SKM-1 (cell line): ENCODE measurements at regions not wholly inside any gene's neighbourhood (a gene's known extent, or its start where the extent isn't known, plus 50 kb on each side); places are given as distances from the start of the nearest gene placed in this dataset.

Experiments used
- DNase-seq: peaks from one replicate; lab custom pipeline; 2025; ENCODE audit not compliant: unreplicated experiment; lab: John Stamatoyannopoulos, UW

- no peak for DNase-seq
Observed at GRCh38 chr4:163863082-163863481, 368.6 kb downstream of the TMA16 start.

DNA sequence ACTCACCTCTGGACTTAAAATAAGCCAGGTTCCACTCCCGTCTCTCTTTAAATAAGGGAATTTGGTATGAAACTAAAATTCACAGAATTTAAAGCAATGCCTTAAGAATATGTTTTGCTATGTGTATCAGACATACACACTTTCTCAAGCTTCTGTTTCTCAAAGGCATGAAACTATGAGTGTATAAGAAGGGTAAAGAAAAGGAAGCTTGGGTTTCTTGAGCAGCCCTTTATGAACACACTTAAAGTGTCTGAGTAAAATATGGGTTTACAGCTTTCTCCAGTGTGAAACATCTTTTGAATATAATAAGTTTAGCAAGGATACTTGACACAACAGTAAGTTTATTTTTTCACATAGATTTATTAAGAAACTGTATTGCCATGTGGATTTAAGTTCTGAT, 370.5 kb downstream of the TMA16 start:
- no peak for DNase-seq

- DNase-seq: no peak
Observed at GRCh38 chr4:163866728-163867315, 372.3 kb downstream of the TMA16 start.

GRCh38 chr4:163868445-163868844, 374.0 kb downstream of the TMA16 start:
- DNase-seq: no peak

- no peak for DNase-seq
Observed at GRCh38 chr4:163871078-163871477, 376.6 kb downstream of the TMA16 start.

- no peak for DNase-seq
Observed at GRCh38 chr4:163875327-163875726, 380.8 kb downstream of the TMA16 start.

- DNase-seq: no peak
Observed at GRCh38 chr4:163878336-163879121, 384.0 kb downstream of the TMA16 start.

DNA sequence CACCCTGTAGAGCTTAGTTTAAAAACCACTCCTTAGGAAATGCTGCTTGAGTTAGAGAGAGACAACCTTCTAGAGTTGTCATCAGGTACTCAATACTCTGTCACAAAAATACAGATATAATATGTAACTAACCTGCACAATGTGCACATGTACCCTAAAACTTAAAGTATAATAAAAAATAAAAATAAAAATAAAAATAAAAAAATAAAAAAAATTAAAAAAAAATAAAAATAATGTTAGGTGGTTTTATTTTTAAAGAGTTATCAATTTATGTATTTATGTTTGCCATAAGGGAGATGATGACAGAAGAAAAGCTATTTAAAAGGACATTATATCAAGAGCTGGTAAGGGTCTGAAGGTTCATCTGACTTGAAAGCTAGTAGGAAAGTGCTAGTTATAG, 397.9 kb downstream of the TMA16 start:
- no peak for DNase-seq

GRCh38 chr4:163895378-163896005, 401.0 kb downstream of the TMA16 start:
- DNase-seq: no peak

GRCh38 chr4:163901319-163901718, 406.8 kb downstream of the TMA16 start:
- DNase-seq: no peak

DNA sequence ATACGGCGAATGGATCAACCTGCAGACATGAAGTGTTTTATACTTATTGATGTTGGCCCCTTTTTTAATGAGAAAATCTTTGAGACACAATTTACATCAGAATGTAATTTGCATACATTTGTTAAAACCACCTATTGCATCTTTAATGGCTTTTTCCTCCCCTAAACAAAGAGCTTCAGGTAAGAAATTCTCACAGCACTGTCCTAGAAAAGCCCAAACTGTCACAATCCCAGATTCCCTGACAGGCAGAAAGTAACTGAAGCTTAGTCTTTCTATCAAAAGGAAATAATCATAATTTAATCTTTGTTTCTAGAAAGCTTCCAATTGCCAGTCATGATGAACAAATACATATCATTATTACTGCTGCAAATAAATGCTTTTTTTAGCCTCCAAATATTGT, 407.9 kb downstream of the TMA16 start:
- DNase-seq: no peak

GRCh38 chr4:163911891-163912290, 417.4 kb downstream of the TMA16 start:
- no peak for DNase-seq

- no peak for DNase-seq
Observed at GRCh38 chr4:163913571-163913970, 419.1 kb downstream of the TMA16 start.

- DNase-seq: no peak
Observed at GRCh38 chr4:163915896-163916295, 421.4 kb downstream of the TMA16 start.

DNA sequence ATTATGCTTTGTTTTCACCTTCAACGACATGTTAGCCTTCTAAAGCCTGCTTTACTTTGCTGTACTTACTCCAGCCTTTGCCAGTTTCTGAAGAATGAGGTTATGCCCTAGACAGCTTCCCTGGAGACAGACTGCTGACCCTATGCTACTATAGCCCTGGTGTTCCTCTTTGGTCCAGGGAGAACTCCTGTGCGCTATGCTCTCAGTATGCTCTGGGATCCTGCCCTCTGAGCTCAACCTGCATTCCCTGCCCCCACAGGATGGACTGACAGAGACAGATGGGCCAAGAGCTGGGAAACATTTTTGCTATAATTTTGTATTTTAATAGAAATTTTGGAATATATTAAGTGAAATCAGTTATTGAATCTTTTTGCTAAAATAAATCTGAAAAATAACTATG, 425.9 kb downstream of the TMA16 start:
- no peak for DNase-seq

DNA sequence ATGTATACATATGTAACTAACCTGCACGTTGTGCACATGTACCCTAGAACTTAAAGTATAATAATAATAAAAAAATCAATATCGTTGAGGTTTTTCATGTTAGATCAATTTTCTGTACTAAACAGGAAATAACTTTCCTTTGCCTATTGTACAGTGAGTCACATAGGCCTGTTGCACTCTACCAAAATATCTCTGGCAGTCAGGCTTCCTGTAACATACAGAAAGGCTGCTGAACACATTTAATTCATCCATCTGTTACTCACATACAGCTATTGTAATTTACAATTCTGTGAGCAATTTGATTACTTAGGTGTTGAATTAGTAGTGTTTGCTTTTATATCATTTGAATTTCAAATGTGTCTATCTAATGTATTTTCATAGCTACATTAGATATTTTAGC, 427.8 kb downstream of the TMA16 start:
- no peak for DNase-seq

- no peak for DNase-seq
Observed at GRCh38 chr4:163923092-163923491, 428.6 kb downstream of the TMA16 start.

- no peak for DNase-seq
Observed at GRCh38 chr4:163930086-163930485, 435.6 kb downstream of the TMA16 start.

GRCh38 chr4:163932504-163932903, 438.0 kb downstream of the TMA16 start:
- no peak for DNase-seq

DNA sequence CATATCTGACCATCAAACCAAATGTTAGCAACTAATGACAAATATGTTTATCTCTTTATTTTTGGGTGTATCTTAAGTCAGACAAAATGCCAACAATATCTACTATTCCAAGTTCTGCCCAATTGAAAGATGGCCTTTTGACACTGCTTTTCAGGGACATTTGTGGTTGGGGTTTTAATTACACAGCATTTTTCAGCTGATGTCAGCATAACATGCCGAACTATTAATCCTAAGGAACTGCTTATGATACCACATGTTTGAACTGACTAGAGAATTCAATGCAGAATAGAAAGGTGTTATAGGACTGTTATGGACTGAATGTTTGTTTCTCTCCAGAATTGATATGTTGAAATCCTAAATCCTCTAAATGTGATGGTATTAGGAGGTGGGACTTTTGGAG, 445.1 kb downstream of the TMA16 start:
- no peak for DNase-seq

DNA sequence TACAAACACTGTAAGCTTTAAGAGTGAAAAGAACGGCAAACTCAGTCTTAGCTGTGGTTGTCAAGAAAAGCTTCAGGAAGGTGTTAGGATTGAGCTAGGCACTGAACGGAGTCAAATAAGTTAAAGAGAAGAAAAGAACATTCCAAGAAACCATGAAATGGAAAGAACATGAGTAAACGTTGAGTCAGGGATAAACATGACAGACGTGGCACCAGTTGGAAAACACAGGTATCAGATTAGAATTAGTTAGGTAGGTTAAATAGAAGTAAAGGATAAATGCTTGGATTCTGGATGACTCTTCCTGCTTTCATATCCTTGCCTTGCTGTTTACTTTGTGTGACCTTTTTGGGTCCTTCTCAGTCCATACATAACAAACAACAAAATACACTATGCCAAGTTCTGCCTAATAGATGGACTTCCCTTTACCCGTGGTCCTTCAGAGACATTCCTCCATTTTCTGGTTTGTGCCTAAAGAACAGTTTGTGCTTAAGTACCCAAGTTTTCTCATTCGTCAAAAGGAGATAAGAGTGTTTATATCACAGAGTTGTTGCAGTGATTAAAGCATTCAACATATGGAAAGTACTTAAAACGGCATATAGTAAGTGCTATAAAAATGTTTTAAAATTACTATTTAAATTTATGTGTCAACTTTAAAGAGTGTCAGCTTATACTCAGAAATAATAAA, 446.9 kb downstream of the TMA16 start:
- DNase-seq: no peak

DNA sequence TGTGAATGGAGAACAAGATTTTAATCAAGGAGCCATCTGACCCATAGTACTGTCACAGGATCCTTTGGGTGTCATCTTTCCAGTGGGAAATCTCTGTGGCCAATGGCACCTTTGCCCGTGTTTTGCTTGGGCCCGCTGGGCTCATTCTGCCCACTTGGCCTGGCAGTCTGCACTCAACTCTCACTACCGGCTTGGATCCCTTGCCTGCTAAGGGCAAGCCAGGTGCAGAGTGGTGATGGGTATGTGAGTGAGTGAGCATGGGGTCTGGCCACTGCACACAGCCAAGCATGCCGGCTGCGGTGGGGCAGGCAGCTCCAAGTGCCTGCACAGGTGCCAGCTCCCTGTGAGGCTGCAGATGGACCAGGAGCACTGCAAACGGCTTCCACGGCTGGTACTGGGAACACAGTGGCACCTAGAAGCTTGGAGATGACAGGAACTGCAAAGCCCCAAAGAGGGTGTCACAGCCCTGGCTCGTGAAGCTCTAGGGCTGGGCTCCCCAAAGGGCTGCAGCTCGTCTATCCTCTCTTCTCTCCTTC, 454.5 kb downstream of the TMA16 start:
- no peak for DNase-seq
